ENCODE measurements at regions not wholly inside any gene's neighbourhood (a gene's known extent, or its start where the extent isn't known, plus 50 kb on each side); places are given as distances from the start of the nearest gene placed in this dataset.

DNA sequence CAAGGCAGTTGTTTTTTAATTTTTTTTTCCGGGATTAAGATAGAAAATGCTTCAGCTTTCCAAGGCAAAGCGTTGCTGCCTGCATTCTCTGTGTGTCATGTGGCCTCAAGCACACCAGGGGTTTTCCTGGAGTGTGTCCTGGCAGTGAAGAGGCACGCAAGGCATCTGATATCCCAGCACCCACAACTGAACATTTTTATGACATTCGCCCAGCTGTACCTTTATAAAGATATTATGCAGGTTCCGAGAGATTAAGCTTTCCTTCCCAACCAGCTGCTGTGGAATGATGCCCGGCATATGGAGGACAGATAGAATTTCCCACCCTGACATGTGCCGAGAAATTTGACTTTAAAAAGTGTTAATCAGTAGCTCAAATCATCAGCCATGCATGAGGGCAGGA, 205.6 kb downstream of the GADD45G start:
- intact Hi-C loops (cut with DNase I; ENCODE audit: low total_unique reads), result no loop called here
- TF ChIP-seq, protein P1, sequence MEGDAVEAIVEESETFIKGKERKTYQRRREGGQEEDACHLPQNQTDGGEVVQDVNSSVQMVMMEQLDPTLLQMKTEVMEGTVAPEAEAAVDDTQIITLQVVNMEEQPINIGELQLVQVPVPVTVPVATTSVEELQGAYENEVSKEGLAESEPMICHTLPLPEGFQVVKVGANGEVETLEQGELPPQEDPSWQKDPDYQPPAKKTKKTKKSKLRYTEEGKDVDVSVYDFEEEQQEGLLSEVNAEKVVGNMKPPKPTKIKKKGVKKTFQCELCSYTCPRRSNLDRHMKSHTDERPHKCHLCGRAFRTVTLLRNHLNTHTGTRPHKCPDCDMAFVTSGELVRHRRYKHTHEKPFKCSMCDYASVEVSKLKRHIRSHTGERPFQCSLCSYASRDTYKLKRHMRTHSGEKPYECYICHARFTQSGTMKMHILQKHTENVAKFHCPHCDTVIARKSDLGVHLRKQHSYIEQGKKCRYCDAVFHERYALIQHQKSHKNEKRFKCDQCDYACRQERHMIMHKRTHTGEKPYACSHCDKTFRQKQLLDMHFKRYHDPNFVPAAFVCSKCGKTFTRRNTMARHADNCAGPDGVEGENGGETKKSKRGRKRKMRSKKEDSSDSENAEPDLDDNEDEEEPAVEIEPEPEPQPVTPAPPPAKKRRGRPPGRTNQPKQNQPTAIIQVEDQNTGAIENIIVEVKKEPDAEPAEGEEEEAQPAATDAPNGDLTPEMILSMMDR (IDR thresholded peaks at IDR 0.05), result no peak
- no peak for TF ChIP-seq POLR2A (IDR thresholded peaks at IDR 0.05)
- TF ChIP-seq EP300 (IDR thresholded peaks at IDR 0.05; ENCODE audit: low read depth), result no peak
- no peak for TF ChIP-seq POLR2AphosphoS5 (IDR thresholded peaks at IDR 0.05)

GRCh38 chr9:89811356-89811755, 206.5 kb downstream of the GADD45G start:
- DNase-seq, result no peak
- no peak overlapping the region for H3K27ac ChIP-seq
- in situ Hi-C loops (cut with MboI; ENCODE audit: low pct_ligation_motif_present in 1 of 4, low pct_unique_long_range_greater_than_20kb in 1 of 4, low sequenced_read_pairs in 3 of 4) (no loop called here), intact Hi-C loops (cut with DNase I; ENCODE audit: low total_unique reads) (no loop called here)
- no peaks in the 10 kb centered on the region for H3K27me3 ChIP-seq
- WGBS, 2 donors (ENCODE audit: low coverage in 1 of 2), result 76% methylated on average over 3 of the region's 3 CpGs; no CpG with 5 or more reads in 1 of the 2 donors
- peaks cover 0 to 5% (median 2%) of the 10 kb centered on the region in 4 donors for H3K4me1 ChIP-seq
- no peak for TF ChIP-seq POLR2A (IDR thresholded peaks at IDR 0.05)
- no peak for TF ChIP-seq EP300 (IDR thresholded peaks at IDR 0.05; ENCODE audit: low read depth)
- TF ChIP-seq POLR2AphosphoS5 (IDR thresholded peaks at IDR 0.05), result no peak
- TF ChIP-seq, protein P1 (IDR thresholded peaks at IDR 0.05), result no peak
- no peak overlapping the region for H3K4me3 ChIP-seq
- no peaks in the 10 kb centered on the region for H3K9me3 ChIP-seq
- no peaks in the 10 kb centered on the region for H3K36me3 ChIP-seq

More for the DNA sequence above, 205.6 kb downstream of the GADD45G start:
- no peak overlapping the region for H3K27ac ChIP-seq
- no peaks in the 10 kb centered on the region for H3K9me3 ChIP-seq
- H3K36me3 ChIP-seq, result no peaks in the 10 kb centered on the region
- in situ Hi-C loops (cut with MboI; ENCODE audit: low pct_ligation_motif_present in 1 of 4, low pct_unique_long_range_greater_than_20kb in 1 of 4, low sequenced_read_pairs in 3 of 4), result no loop called here
- WGBS, 2 donors (ENCODE audit: low coverage in 1 of 2), result 56 to 87% methylated on average over 5 to 7 of the region's 7 CpGs
- peaks cover 0 to 5% (median 2%) of the 10 kb centered on the region in 4 donors for H3K4me1 ChIP-seq
- no peak for DNase-seq
- H3K4me3 ChIP-seq, result no peak overlapping the region
- H3K27me3 ChIP-seq, result no peaks in the 10 kb centered on the region

GRCh38 chr9:89811886-89812450, 207.2 kb downstream of the GADD45G start:
- Histone ChIP-seq H3K27ac (no peak overlapping the region), H3K36me3 (no peaks in the 10 kb centered on the region), H3K4me3 (no peak overlapping the region), H3K27me3 (no peaks in the 10 kb centered on the region), H3K9me3 (no peaks in the 10 kb centered on the region), H3K4me1 (peaks cover 0 to 5% (median 2%) of the 10 kb centered on the region in 4 donors)
- DNase-seq, result no peak
- in situ Hi-C loops (cut with MboI; ENCODE audit: low pct_ligation_motif_present in 1 of 4, low pct_unique_long_range_greater_than_20kb in 1 of 4, low sequenced_read_pairs in 3 of 4) (no loop called here), intact Hi-C loops (cut with DNase I; ENCODE audit: low total_unique reads) (no loop called here)
- TF ChIP-seq POLR2A (IDR thresholded peaks at IDR 0.05) (no peak), EP300 (IDR thresholded peaks at IDR 0.05; ENCODE audit: low read depth) (no peak), POLR2AphosphoS5 (IDR thresholded peaks at IDR 0.05) (no peak)
- TF ChIP-seq, protein P1 (IDR thresholded peaks at IDR 0.05), result no peak
- 90 to 93% methylated on average over 3 to 10 of the region's 10 CpGs for WGBS, 2 donors (ENCODE audit: low coverage in 1 of 2)

GRCh38 chr9:89812556-89813181, 207.9 kb downstream of the GADD45G start:
- Histone ChIP-seq H3K36me3 (no peaks in the 10 kb centered on the region), H3K9me3 (no peaks in the 10 kb centered on the region), H3K27me3 (no peaks in the 10 kb centered on the region), H3K27ac (no peak overlapping the region), H3K4me1 (peaks cover 0 to 5% (median 2%) of the 10 kb centered on the region in 4 donors), H3K4me3 (no peak overlapping the region)
- no peak for DNase-seq
- in situ Hi-C loops (cut with MboI; ENCODE audit: low pct_ligation_motif_present in 1 of 4, low pct_unique_long_range_greater_than_20kb in 1 of 4, low sequenced_read_pairs in 3 of 4) (no loop called here), intact Hi-C loops (cut with DNase I; ENCODE audit: low total_unique reads) (no loop called here)
- TF ChIP-seq, protein P1 (IDR thresholded peaks at IDR 0.05), result no peak
- TF ChIP-seq POLR2A (IDR thresholded peaks at IDR 0.05) (no peak), EP300 (IDR thresholded peaks at IDR 0.05; ENCODE audit: low read depth) (no peak), POLR2AphosphoS5 (IDR thresholded peaks at IDR 0.05) (no peak)
- WGBS, 2 donors (ENCODE audit: low coverage in 1 of 2), result 79% methylated on average over 7 of the region's 10 CpGs; no CpG with 5 or more reads in 1 of the 2 donors
